Umbilical cord (tissue), 1 donor: ENCODE measurements at regions not wholly inside any gene's neighbourhood (a gene's known extent, or its start where the extent isn't known, plus 50 kb on each side); places are given as distances from the start of the nearest gene placed in this dataset.
A peak's percentile ranks its signal among the peaks of the same experiment; 100 is the strongest.

Source experiments
- DNase-seq: peaks from one replicate; pipeline ENCODE4 v3.0.0-alpha.2; 2015; ENCODE audit warnings: low spot score

DNA sequence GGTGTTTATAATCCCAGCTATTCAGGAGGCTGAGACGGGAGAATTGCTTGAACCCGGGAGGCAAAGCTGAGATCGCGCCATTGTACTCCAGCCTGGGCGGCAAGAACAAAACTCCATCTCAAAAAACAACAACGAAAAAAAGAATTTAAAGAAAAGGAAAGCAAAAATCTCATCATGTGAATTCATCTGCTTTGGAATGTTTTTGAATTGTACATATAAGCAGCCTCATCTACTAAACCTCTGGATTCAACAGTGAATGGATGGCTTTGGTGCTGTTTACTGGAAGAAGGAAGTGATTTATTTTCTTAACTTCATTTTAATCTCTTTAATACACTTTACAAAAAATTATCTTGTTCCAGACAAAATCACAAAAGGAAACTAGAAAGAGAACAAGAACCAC is 51.8 kb upstream of the PNRC1 start:
- DNase-seq: no peak

DNA sequence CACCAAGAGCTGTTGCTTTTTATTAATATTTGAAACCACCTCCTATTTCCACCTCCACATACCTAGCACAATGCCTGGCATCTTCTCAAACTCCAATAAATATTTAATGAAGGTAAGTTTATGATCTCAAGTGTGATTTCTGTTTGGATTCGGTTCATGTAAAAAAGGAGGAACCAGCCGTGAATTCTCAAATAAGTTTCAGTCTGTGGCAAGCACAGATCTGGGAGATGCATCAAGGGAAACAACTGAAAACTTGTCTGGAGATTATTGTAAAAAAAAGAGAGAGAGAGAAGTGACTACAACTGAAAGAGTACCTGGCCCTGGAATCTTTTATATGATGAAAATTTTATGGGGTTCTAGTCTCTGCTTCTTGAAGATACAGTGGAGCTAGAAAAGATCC is 52.8 kb upstream of the PNRC1 start:
- DNase-seq: no peak

DNA sequence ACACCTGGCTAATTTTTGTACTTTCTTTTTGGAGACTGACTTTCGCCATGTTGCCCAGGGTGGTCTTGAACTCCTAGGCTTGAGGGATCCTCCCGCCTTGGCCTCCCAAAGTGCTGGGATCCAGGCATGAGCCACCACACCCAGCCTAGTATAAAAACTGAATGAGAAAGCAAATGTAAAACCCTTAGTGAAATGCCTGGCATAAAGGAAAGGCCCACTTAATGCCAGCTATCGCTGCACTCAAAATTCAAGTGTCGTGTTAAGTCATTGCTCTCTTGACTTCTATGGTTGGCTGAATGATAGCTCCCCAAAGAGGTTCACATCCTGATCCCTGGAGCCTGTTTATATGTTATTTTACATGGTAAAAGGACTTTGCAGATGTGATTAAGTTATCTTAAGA is 54.4 kb upstream of the PNRC1 start:
- no peak for DNase-seq

DNA sequence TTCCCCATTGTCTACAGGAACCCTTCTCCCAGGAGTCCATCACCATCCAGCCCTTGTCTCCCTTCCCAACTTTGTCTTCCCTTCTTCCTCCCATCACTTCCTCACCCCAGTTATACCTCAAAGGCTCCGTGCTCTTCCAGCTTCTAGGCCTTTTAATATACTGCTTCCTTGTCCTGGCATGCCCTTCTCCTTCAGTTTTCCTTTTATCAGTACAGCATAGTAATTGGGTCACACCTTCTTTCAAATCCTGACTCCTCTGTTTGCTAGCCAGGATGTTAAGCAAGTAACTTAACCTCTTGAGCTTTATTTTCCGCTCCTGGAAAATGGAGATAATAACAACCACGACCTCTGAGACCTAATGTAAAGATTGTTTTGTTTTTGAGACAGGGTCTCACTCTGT is 54.9 kb upstream of the PNRC1 start:
- DNase-seq: no peak

DNA sequence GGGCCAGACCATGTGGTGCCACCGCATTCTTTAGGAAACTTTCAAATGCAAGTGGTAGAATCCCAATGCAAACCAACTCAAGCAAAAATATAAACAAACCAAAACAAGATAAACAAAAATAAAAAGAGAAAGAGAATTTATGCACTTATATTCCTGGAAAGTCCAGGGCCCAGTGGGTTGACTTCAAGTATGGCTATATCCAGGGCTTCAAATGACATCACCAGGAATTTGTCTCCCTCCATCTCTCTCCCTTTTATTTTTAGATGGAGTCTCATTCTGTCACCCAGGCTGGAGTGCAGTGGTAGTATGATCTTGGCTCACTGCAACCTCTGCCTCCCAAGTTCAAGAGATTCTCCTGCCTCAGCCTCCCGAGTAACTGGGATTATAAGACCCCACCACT is 56.1 kb upstream of the PNRC1 start:
- no peak for DNase-seq

DNA sequence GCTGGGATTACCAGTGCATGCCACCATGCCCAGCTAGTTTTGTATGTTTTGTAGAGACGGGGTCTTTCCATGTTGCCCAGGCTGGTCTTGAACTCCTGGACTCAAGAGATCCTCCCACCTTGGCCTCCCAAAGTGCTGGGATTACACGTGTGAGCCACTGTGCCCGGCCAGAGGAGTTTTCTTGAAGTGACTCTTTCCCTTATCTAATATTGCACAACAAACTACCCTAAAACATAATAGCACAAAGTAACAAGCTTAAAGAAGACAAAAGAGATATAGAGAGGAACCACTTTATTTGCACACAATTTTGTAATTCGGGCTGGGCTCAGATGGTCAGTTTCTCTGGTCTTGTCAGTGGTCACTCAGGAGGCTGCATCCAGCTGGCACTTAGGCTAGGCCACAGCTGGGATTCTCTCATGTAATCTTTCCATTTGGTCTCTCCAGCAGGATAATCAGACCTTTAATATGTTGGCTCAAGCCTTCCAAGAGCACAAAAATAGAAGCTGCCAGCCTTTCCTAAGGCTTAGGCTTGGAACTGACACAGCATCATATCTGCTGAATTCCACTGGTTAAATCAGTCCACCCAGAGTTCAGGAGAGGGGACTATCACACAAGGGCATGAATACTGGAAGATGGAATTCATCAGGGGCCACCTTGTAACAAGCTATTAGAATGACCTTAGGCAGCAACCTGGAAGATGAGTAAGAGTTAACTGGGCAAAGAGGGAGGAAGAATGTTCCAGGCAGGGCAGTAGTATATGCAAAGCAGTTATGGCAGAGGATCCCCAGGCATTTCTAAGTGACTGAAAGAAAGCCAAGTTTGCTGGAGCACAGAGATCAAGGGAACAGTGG is 56.7 kb upstream of the PNRC1 start:
- DNase-seq: peak; percentile 82

DNA sequence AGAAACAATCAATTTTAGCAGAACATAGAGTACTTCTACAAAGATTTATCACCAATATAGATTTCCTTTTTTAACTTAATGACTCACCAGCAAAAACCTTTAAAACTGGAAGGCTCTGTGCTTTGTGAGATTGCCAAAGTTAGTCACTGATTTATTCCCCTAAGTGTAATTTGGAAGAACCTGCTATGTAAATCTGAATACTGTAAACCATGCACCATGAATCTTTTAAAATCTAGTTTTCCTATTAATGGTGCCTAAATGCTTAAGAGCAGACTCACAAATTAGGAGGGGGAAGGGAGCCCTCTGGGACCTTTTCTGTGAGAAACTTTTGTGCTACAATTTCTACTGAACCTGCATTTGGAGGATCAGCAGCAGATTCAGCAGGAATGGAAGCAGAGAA is 57.8 kb upstream of the PNRC1 start:
- peak; percentile 83 for DNase-seq

DNA sequence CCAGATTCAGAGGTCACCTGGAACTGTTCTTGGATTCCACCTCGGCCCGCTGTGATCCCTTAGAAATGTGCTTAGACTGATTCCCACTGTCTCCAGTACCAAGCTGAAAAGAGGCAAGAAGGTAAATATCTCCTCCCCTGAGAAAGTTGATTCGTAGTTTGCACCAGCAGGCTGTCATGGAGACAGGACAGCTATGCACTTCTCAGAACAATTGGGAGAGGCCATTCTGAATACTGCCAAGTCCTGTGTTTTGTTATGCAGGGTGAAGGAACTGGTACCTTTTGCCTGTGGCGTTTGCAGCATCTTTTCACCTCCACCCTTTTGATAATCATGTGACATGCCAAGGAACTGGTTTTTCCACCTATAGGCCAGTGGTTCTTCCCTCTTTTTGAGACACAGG is 58.2 kb upstream of the RNGTT start:
- DNase-seq: peak; percentile 59

DNA sequence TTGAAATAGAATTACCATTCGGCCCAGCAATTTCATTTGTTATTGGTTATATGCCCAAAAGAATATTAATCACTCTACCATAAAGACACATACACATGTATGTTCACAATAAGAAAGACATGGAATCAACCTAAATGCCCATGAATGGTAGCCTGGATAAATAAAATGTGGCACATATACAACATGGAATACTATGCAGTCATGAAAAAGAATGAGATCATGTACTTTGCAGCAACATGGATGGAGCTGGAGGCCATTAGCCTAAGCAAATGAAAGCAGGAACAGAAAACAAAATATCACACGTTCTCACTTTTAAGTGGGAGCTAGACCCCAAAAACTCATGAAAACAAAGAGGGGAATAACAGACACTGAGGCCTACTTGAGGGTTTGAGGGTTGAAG is 52.6 kb upstream of the RNGTT start:
- DNase-seq: no peak

DNA sequence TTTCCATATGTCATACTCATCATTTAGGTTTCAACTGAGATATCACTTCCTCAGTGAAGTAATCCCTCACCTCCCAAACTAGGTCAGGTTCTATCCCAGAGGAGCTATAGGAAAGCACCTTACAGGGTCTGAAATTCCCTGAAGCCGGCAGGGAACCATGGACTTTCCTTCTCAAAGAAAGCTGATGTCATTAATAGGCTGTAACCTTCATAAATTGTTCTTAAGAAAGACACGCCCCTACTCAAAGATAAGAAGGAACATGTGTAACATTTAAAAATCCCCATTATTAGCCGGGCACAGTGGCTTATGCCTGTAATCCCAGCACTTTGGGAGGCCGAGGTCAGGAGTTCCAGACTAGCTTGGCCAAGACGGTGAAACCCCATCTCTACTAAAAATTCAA is 50.0 kb upstream of the RNGTT start:
- DNase-seq: no peak
